ENCODE measurements at regions not wholly inside any gene's neighbourhood (a gene's known extent, or its start where the extent isn't known, plus 50 kb on each side); places are given as distances from the start of the nearest gene placed in this dataset.

- Histone ChIP-seq H3K4me2 (ENCODE audit: low read length) (no peak overlapping the region), H4K20me1 (ENCODE audit: insufficient read depth) (no peaks in the 10 kb centered on the region), H3K36me3 (ENCODE audit: control insufficient read depth in 1 of 2, insufficient read depth in 2 of 2, low read length in 2 of 2) (no peaks in the 10 kb centered on the region), H3K9ac (ENCODE audit: low read length) (no peak overlapping the region), H3K9me2 (ENCODE audit: insufficient read depth) (no peaks in the 10 kb centered on the region), H3K4me1 (ENCODE audit: control insufficient read depth in 1 of 2, insufficient read depth in 2 of 2, low read length in 2 of 2) (no peaks in the 10 kb centered on the region), H3K27me3 (ENCODE audit: insufficient read depth, low read length) (no peaks in the 10 kb centered on the region), H3K4me3 (replicated peaks in 1 of 2; ENCODE audit: low read depth in 1 of 2, low read length in 2 of 2) (no peak overlapping the region), H3K27ac (ENCODE audit: low read depth, low read length) (no peak overlapping the region), H3K9me3 (ENCODE audit: control insufficient read depth in 1 of 2, insufficient read depth in 1 of 2, low read depth in 1 of 2, low read length in 2 of 2) (no peaks in the 10 kb centered on the region), H2AFZ (ENCODE audit: low read depth, low read length, poor library complexity, severe bottlenecking) (no peak overlapping the region), H3K79me2 (ENCODE audit: insufficient read depth, low read length) (no peaks in the 10 kb centered on the region)
- ChIA-PET POLR2A (no interaction called here), CTCF (no interaction called here), RAD21 (ENCODE audit: low non-redundant PET in 1 of 2, low total read pairs in 2 of 2, uncharacterized antibody in 2 of 2, unreplicated experiment in 2 of 2) (no interaction called here)
- no peak for ATAC-seq
- intact Hi-C loops (cut with micrococcal nuclease) = no loop called here
- BruUV-seq (replicated peaks) = no TSS peak
- TF ChIP-seq, protein P1, sequence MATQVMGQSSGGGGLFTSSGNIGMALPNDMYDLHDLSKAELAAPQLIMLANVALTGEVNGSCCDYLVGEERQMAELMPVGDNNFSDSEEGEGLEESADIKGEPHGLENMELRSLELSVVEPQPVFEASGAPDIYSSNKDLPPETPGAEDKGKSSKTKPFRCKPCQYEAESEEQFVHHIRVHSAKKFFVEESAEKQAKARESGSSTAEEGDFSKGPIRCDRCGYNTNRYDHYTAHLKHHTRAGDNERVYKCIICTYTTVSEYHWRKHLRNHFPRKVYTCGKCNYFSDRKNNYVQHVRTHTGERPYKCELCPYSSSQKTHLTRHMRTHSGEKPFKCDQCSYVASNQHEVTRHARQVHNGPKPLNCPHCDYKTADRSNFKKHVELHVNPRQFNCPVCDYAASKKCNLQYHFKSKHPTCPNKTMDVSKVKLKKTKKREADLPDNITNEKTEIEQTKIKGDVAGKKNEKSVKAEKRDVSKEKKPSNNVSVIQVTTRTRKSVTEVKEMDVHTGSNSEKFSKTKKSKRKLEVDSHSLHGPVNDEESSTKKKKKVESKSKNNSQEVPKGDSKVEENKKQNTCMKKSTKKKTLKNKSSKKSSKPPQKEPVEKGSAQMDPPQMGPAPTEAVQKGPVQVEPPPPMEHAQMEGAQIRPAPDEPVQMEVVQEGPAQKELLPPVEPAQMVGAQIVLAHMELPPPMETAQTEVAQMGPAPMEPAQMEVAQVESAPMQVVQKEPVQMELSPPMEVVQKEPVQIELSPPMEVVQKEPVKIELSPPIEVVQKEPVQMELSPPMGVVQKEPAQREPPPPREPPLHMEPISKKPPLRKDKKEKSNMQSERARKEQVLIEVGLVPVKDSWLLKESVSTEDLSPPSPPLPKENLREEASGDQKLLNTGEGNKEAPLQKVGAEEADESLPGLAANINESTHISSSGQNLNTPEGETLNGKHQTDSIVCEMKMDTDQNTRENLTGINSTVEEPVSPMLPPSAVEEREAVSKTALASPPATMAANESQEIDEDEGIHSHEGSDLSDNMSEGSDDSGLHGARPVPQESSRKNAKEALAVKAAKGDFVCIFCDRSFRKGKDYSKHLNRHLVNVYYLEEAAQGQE (IDR thresholded peaks at IDR 0.05; ENCODE audit: low read depth) = no peak
- TF ChIP-seq ZFX (IDR thresholded peaks at IDR 0.05) = no peak
- TF ChIP-seq RAD21 (IDR thresholded peaks at IDR 0.05; ENCODE audit: low read depth) = no peak
- TF ChIP-seq CEBPB (IDR thresholded peaks at IDR 0.05; ENCODE audit: low read depth) = no peak
- no peak for TF ChIP-seq CBX3 (IDR thresholded peaks at IDR 0.05; ENCODE audit: low read depth)
- TF ChIP-seq POLR2A (IDR thresholded peaks at IDR 0.05; ENCODE audit: borderline replicate concordance, extremely low read depth, insufficient read depth, insufficient read length) = no peak
- TF ChIP-seq, protein P2, sequence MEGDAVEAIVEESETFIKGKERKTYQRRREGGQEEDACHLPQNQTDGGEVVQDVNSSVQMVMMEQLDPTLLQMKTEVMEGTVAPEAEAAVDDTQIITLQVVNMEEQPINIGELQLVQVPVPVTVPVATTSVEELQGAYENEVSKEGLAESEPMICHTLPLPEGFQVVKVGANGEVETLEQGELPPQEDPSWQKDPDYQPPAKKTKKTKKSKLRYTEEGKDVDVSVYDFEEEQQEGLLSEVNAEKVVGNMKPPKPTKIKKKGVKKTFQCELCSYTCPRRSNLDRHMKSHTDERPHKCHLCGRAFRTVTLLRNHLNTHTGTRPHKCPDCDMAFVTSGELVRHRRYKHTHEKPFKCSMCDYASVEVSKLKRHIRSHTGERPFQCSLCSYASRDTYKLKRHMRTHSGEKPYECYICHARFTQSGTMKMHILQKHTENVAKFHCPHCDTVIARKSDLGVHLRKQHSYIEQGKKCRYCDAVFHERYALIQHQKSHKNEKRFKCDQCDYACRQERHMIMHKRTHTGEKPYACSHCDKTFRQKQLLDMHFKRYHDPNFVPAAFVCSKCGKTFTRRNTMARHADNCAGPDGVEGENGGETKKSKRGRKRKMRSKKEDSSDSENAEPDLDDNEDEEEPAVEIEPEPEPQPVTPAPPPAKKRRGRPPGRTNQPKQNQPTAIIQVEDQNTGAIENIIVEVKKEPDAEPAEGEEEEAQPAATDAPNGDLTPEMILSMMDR (IDR thresholded peaks at IDR 0.05 in 2 of 3, conservative IDR thresholded peaks at IDR 0.05 in 1 of 3; ENCODE audit: borderline replicate concordance in 1 of 3, insufficient read depth in 1 of 3, low read depth in 2 of 3, low read length in 2 of 3) = no peak
- no peak for TF ChIP-seq FOSL1 (IDR thresholded peaks at IDR 0.05; ENCODE audit: low read depth)
- no peak for TF ChIP-seq TCF7L2 (IDR thresholded peaks at IDR 0.05; ENCODE audit: borderline replicate concordance, extremely low read depth, insufficient read depth, insufficient read length)
- no peak for TF ChIP-seq SIN3A (IDR thresholded peaks at IDR 0.05; ENCODE audit: low read depth)
- no peak for TF ChIP-seq EGR1 (IDR thresholded peaks at IDR 0.05; ENCODE audit: low read depth)
- no peak for TF ChIP-seq ATF3 (IDR thresholded peaks at IDR 0.05)
- no peak for DNase-seq (ENCODE audit: low read depth, low spot score)
Observed at GRCh38 chr7:84425702-84426259, 231.2 kb upstream of the SEMA3A start.

All from HCT116 (cell line).